GM18858 (cell line): ENCODE measurements at regions not wholly inside any gene's neighbourhood (a gene's known extent, or its start where the extent isn't known, plus 50 kb on each side); places are given as distances from the start of the nearest gene placed in this dataset.
"Not testable (repeated sequence)": the region's sequence is repeated elsewhere in the genome, so short reads cannot be mapped to it uniquely, and the experiment has no call there.

Source experiments
- ATAC-seq: cut with Tn5 transposase; IDR thresholded peaks from one replicate; pipeline ENCODE4 v1.9.1; 2021; ENCODE audit not compliant: unreplicated experiment

- no peak for ATAC-seq
Measured at GRCh38 chr20:56914532-56914931, 285.4 kb downstream of the TFAP2C start.

- ATAC-seq, result no peak
Measured at GRCh38 chr20:56916345-56916622, 287.2 kb downstream of the TFAP2C start.

DNA sequence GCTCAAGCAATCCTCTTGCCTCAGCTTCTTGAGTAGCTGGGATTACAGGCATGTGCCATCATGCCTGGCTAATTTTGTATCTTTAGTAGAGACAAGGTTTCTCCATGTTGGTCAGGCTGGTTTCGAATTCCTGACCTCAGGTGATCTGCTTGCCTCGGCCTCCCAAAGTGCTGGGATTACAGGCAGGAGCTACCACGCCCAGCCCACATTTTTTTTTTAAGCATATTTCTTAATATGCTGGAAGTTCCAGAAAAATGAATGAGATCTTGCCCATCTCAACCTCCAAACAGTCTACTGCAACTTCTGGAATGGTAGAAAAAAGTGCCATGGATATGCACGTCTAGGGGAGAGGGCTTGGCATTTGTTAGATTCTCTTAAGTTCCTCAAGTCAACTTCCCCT, 290.9 kb downstream of the TFAP2C start:
- ATAC-seq, result not testable (repeated sequence)

GRCh38 chr20:56922497-56922896, 293.4 kb downstream of the TFAP2C start:
- ATAC-seq, result no peak

DNA sequence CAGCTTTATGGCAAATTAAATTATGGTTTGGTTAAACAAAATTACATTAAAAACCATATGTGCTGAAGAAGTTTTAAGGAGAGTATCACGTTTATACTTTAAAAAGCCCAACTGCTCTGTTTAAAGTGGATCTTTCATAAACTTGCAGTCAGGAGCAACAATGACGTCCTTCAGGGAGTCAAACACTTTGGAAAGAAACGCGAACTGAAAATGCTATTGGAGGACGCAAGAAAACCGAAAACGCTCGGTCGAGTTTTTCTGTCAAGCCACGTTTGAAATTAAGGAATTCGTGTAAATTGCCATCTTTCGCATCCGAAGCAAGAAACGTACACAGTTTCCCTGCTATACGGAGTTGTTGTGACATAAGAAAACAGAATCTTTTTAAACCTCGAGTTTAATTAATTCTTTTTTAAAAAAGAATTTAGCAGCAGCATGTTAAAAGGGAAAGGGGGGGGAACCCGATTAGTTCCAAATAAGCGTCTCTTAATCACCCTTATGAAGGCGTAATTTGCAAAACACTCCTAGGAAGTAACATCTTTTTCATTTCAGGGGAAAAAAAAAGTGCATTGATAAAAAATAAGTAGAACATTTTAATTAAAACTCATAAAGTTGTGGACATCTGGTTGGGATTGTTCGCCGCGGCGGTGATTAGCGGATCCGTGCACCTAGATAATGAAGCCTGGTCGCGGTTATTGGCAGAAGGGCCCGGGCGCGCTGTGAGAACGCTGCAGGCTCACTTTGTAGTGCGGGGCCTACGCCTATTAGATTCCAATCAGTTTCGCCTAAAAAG, 295.4 kb downstream of the TFAP2C start:
- ATAC-seq, result no peak

DNA sequence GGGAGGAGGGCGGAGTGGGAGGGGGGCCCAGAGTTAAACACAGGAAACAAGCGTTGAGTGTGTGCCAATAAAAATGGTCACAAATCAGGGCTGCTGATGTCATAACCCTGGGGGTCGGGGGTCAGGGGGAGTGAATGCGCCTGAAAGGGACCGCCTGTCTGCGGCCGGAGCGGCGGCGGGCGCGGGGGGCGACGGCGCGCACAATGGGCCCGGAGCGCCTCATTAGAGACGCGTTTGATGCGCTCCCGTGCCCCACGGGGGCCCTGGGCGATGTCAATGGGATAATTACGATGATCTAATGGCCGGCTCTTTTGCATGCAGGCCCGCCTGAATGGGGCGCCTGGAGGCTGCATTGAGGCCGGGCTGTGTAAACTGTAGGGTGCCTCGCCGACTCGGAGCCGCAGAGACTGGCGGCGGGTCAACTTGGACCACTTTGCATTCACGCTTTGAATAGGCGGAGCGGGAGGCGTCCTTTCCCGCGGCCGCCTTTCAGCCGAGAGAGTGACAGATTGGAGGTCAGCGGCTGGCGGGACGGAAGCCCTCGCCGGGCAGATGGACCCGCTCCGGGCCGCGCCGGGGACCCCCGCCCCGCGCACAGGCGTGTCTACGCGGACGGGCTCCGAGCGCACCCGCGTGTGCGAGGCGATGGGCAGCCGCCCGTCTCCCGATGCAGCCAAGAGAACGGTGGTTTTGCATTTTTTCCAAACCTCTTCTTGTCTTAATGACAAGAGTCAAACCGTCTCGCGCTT, 296.1 kb downstream of the TFAP2C start:
- ATAC-seq, result no peak

DNA sequence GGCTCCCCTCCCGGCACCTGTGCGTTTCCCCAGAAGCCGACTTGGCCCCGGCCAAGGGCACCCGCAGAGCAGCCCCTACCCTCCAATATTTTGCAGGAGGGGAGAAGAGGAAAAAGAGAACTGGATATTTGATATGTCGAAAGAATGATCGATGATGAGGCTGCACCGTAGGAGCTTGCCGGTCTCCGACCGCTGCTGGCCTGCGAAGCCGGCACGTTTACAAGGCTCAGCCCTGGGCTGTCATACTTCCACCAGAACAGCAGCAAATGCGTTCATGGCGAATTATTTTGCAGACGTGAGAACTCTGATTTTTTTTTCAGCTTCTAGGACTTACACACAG, 296.7 kb downstream of the TFAP2C start:
- ATAC-seq, result no peak

- no peak for ATAC-seq
Measured at GRCh38 chr20:56926501-56926900, 297.4 kb downstream of the TFAP2C start.

DNA sequence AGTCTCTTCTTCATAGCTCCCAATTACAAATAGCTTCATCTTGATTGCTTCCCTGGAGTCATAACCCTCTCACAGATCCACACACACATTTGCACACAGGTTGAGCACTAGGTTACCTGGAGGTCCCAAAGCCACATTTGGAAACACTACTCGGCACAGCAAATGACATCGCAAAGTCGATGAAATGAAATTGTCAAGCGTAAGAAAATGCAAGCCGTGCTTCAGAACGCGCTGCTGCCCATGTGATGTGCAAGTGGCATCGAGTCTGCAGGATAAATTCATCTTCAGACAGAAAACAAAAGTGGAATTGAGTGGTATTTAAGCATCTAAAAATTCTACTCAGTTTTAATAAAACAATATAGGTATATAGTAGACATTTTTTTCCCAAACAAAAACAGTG, 298.0 kb downstream of the TFAP2C start:
- ATAC-seq, result no peak

DNA sequence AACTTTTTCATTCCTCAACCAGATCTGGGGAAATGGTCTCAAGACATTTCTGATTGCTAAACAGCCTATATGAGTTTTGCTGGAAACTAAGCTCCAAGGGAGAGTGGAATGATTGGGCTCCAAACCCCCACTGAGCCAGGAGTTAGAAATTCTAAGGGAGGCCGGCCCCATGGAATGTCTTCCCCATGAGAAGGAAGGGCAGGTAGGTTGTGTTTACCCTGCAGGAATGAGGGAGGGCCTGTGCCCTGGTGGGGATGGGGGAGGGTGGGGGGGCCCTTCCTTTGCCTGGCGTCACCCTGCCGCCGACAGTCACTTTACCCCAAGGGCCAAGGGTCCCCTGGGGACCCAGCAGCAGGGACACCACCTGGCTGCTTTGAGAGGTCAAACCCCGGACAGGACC, 298.9 kb downstream of the TFAP2C start:
- ATAC-seq, result no peak

DNA sequence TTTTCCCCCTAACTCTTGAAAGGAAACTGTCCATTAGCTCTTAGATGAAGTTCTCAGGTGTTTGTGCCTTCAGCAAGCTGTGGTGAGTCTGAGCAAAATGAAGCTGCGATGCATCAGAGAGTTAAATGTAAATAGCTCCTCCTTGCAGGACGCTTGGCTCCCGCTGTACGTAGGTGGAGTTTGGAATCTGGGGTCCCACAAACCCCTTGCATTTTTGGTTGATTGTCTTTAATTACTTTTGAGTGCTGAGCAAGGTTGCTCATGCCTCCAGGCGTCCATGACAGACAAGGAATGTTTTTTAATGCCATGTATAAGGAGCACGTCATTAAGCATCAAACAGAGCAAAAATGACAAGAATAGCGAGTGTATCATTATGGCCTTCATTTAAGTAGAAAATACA, 300.5 kb downstream of the TFAP2C start:
- no peak for ATAC-seq

- ATAC-seq, result no peak
Measured at GRCh38 chr20:56930876-56931275, 301.8 kb downstream of the TFAP2C start.

- ATAC-seq, result no peak
Measured at GRCh38 chr20:56932575-56933330, 303.6 kb downstream of the TFAP2C start.

DNA sequence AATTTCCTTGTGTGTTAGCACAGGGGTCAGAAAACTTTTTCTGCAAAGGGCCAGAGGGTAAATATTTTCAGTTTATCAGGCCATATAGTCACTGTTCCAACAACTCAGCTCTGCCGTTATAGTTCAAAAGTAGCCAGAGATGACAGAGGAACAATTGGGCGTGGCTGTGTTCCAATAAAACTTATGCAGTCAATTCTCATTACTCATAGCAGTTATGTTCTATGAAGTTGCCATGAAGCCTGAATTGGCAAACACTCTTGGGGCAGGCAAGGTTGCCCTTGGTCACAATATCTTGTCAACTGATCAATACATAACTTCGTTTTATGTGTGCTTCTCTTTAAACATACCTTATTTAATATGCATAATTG, 304.2 kb downstream of the TFAP2C start:
- no peak for ATAC-seq

DNA sequence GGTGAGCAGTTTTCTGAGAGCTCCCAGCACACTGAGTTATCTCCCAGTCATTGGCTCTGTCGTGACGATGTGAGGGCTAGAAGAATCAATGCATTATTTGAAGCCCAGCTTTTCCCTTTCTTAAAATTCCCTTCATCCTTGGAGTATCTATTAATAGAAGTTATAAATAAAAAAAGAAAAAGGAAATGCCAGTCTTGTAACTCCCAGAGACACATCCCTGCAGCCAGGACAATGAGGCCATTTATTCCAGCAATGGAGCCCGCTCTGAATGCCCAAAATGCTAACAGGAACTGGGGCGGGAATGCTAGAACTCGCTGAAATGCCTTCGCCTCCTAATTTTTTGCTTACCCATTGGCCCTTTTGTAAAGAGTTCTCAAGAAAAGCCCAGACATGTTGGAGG, 305.8 kb downstream of the TFAP2C start:
- no peak for ATAC-seq

DNA sequence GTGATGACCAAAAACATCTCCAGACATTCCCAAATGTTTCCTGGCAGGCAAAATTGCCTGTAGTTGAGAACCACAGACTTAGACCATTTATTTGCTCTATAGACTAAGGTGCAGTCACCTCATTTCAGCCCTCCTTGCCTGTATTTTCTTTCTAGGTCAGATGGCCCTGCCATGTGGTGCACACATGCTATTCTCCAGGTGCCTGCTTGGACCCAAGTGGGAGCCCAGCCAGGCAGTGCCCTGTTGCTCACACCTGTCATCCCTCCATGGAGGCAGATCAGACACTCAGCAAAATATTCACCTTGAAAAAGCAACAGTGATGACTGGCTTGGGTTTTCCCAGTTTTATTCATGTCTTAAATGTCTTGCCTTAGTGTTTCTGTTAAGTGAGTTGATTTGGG, 311.4 kb downstream of the TFAP2C start:
- ATAC-seq, result no peak

DNA sequence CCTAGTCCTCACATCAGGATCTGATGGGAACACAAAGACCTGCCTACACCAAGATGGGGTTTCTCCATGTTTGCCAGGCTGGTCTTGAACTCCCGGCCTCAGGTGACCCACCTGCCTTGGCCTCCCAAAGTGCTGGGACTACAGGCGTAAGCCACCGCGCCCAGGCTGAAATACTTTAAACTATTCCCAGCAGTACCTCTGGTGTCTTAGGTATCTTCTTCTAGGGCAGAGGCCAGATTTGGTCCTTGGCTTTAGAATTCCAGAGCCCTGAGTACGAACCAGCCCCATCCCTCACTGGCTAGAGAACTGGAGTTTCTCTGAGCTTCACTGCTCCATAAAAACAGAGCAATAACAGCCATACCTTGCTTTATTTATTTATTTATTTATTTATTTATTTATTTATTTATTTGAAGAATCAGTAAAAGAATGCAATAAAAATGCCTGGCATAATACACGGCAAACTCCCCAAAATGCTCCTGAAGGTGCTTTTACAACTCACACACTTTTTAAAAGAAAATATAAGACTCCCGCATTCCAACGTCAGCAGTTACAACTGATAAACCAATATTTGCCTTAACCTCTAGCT, 312.1 kb downstream of the TFAP2C start:
- no peak for ATAC-seq

GRCh38 chr20:56943946-56944945, 315.1 kb downstream of the TFAP2C start:
- ATAC-seq, result no peak

- no peak for ATAC-seq
Measured at GRCh38 chr20:56945057-56945456, 316.0 kb downstream of the TFAP2C start.

DNA sequence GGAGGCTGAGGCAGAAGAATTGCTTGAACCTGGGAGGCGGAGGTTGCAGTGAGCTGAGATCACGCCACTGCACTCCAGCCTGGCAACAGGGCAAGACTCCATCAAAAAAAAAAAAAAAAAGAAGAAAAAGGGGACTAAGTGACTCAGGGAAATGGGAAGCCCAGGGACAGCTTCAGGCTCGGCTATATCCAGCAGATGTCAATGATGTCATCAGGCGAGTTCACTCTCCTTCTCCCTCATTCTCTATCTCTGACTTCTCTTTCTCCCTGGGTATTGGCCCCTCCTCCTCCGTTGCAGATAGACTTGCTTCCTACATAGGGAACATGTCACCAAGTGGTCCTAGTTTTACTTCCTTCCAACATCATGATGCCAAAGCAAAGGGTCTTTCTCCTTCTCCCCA, 316.8 kb downstream of the TFAP2C start:
- no peak for ATAC-seq

DNA sequence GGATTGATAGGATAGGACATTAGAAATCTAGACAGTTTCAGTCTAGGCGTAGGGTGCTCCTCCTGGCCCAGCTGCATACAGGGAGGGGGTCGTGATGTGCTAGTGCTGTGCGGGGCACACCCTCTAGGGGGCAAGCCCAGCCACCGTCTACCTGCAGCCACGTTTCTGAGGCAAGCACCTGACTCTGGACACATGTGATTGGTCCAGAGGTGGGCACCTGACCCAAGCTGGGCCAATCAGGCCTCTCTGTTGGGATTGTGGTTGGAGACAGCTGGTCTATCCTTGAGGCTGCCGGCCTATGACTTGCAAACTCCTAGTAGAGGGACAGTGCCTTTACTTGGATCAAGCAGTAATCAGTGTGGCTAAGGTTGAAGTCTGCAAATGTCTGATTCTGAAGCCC, 317.1 kb downstream of the BMP7 start:
- ATAC-seq, result no peak
